CD4-positive, alpha-beta T cell (primary cell): ENCODE measurements at regions not wholly inside any gene's neighbourhood (a gene's known extent, or its start where the extent isn't known, plus 50 kb on each side); places are given as distances from the start of the nearest gene placed in this dataset.
A peak's percentile ranks its signal among the peaks of the same experiment; 100 is the strongest.

Source experiments
- ATAC-seq: fragments of 200-7000 bp; cut with Tn5 transposase; one replicate; pipeline ENCODE4 v1.10.0; 2022; ENCODE audit warnings: mild to moderate bottlenecking; ENCODE audit not compliant: poor library complexity
- CTCF ChIA-PET: fragments of 350-600 bp; sonication (Branson Sonifier 250); formaldehyde crosslinking; loops from one replicate; lab custom pipeline; 2021; ENCODE audit warnings: antibody characterized with exemption, inconsistent platforms; lab: Charles Lee
- POLR2A ChIA-PET: fragments of 350-600 bp; sonication (Branson Sonifier 250); formaldehyde crosslinking; loops from one replicate; lab custom pipeline; 2021; ENCODE audit warnings: antibody characterized with exemption, inconsistent platforms; lab: Charles Lee
- DNase-seq, 14 experiments: peaks; one replicate each; pipeline ENCODE4 v3.0.0-alpha.2; 2013 to 2020; ENCODE audit warnings: mixed read lengths in 2 of 14
- H3K27ac ChIP-seq, 2 donors: one replicate each; pipeline versions ENCODE4 v1.5.1 to v1.7.0; 2013; ENCODE audit warnings: low read length in 2 of 2, low read depth in 1 of 2, mild to moderate bottlenecking in 1 of 2
- H3K27me3 ChIP-seq, 2 experiments: 1 replicate in 1 of 2; 2 replicates in 1 of 2; pipeline versions ENCODE4 v1.6.1 to v1.7.0; 2013; ENCODE audit warnings: low read length in 2 of 2, control low read depth in 1 of 2, mild to moderate bottlenecking in 1 of 2, moderate library complexity in 1 of 2; ENCODE audit not compliant: insufficient read depth in 2 of 2, control insufficient read depth in 1 of 2
- H3K36me3 ChIP-seq: one replicate; pipeline ENCODE4 v1.6.1; 2013; ENCODE audit warnings: low read length, control low read depth; ENCODE audit not compliant: insufficient read depth
- H3K4me1 ChIP-seq: one replicate; pipeline ENCODE4 v1.6.1; 2013; ENCODE audit warnings: low read length, control low read depth; ENCODE audit not compliant: insufficient read depth
- H3K4me3 ChIP-seq: one replicate; pipeline ENCODE4 v1.5.1; 2013; ENCODE audit warnings: mild to moderate bottlenecking, low read length, moderate library complexity
- H3K9me3 ChIP-seq, 2 experiments: 1 replicate in 1 of 2; 2 replicates in 1 of 2; pipeline versions ENCODE4 v1.6.1 to v1.7.0; 2013; ENCODE audit warnings: low read length in 2 of 2, mild to moderate bottlenecking in 2 of 2, control low read depth in 1 of 2, moderate library complexity in 1 of 2; ENCODE audit not compliant: control insufficient read depth in 1 of 2, insufficient read depth in 1 of 2
- H3K27ac Mint-ChIP-seq: one replicate; pipeline ENCODE4 v1.8.0; 2020; ENCODE audit warnings: mixed read lengths
- H3K27me3 Mint-ChIP-seq: one replicate; pipeline ENCODE4 v1.8.0; 2021; ENCODE audit warnings: mixed read lengths
- H3K36me3 Mint-ChIP-seq: one replicate; pipeline ENCODE4 v1.8.0; 2021; ENCODE audit warnings: low read depth, mixed read lengths
- H3K4me1 Mint-ChIP-seq: one replicate; pipeline ENCODE4 v1.8.0; 2021; ENCODE audit warnings: low read depth, mixed read lengths
- H3K4me3 Mint-ChIP-seq: one replicate; pipeline ENCODE4 v1.8.0; 2020; ENCODE audit warnings: mild to moderate bottlenecking, mixed read lengths
- H3K9me3 Mint-ChIP-seq: one replicate; pipeline ENCODE4 v1.8.0; 2020; ENCODE audit warnings: mixed read lengths
- intact Hi-C, 2 experiments: fragments of 100-400 bp; cut with DNase I in 1 of 2; cut with micrococcal nuclease in 1 of 2; formaldehyde crosslinking; loops; one replicate each; pipeline versions ENCODE4 v1.15.1 to v1.9.0; 2023 to 2025; cut with DNase I, micrococcal nuclease
- TF ChIP-seq, protein P1 (sequence below): fragments of 200-600 bp; IDR thresholded peaks from one replicate; pipeline ENCODE4 v1.8.0; 2022; ENCODE audit warnings: antibody characterized with exemption, mild to moderate bottlenecking

DNA sequence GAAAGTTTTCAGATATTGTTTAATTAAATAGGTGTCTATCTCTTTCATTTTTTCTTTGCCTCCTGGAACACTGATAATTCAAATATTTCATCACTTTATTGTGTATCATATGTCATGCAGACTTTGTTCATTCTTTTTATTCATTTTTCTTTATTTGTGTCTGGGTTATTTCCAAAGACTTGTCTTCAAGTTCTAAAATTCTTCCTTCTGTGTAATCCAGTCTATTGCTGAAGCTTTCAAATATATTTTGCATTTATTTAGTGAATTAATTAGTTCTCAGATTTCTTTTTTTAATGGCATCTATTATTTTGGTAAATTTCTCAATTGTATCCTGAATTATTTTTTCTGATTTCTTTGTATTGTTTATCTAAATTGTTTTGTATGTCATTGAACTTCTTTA is 70.1 kb downstream of the ZNF330 start:
- no peaks in the 10 kb centered on the region for H3K36me3 Mint-ChIP-seq
- DNase-seq = no peak
- no peak for ATAC-seq
- H3K9me3 Mint-ChIP-seq = peaks cover 12% of the 10 kb centered on the region
- H3K27me3 Mint-ChIP-seq = peaks cover 15% of the 10 kb centered on the region
- Histone ChIP-seq H3K27ac (no peak overlapping the region), H3K9me3 (peaks cover 7 to 10% of the 10 kb centered on the region in 2 experiments), H3K27me3 (peaks cover 0 to 9% of the 10 kb centered on the region in 2 experiments), H3K4me3 (no peak overlapping the region), H3K36me3 (no peaks in the 10 kb centered on the region), H3K4me1 (no peaks in the 10 kb centered on the region)
- ChIA-PET POLR2A (no interaction called here), CTCF (no interaction called here)
- intact Hi-C loops = no loop called here
- no peak overlapping the region for H3K4me3 Mint-ChIP-seq
- TF ChIP-seq, protein P1, sequence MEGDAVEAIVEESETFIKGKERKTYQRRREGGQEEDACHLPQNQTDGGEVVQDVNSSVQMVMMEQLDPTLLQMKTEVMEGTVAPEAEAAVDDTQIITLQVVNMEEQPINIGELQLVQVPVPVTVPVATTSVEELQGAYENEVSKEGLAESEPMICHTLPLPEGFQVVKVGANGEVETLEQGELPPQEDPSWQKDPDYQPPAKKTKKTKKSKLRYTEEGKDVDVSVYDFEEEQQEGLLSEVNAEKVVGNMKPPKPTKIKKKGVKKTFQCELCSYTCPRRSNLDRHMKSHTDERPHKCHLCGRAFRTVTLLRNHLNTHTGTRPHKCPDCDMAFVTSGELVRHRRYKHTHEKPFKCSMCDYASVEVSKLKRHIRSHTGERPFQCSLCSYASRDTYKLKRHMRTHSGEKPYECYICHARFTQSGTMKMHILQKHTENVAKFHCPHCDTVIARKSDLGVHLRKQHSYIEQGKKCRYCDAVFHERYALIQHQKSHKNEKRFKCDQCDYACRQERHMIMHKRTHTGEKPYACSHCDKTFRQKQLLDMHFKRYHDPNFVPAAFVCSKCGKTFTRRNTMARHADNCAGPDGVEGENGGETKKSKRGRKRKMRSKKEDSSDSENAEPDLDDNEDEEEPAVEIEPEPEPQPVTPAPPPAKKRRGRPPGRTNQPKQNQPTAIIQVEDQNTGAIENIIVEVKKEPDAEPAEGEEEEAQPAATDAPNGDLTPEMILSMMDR = no peak
- no peak overlapping the region for H3K27ac Mint-ChIP-seq
- H3K4me1 Mint-ChIP-seq = no peaks in the 10 kb centered on the region

DNA sequence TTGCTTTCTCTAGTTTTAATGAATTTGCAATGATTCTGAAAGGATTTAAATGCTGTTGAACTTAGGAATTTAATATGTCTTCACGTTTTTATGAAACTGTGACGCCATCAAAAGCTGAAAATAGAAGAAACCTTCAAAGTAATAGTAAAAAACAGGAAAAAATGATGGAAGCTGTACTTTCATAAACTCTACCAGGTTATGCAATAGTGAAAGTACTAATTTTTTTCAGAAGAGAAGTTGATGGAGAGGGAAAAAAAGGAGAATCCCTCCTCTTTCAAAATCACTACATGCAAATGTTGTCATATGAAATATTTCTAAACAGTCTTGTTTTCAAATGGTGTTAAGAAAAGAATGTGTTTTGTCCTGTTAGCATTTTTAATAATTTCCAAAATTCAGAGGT is 73.6 kb downstream of the ZNF330 start:
- peaks cover 12% of the 10 kb centered on the region for H3K9me3 Mint-ChIP-seq
- H3K27me3 Mint-ChIP-seq = peaks cover 15% of the 10 kb centered on the region
- intact Hi-C loops = no loop called here
- CTCF ChIA-PET = no interaction called here
- DNase-seq (peak in 1 of 14 experiments; percentile 2), ATAC-seq (no peak)
- H3K4me3 ChIP-seq = no peak overlapping the region
- H3K36me3 Mint-ChIP-seq = no peaks in the 10 kb centered on the region
- no peaks in the 10 kb centered on the region for H3K4me1 ChIP-seq
- no peaks in the 10 kb centered on the region for H3K27me3 ChIP-seq
- no peak overlapping the region for H3K27ac Mint-ChIP-seq
- no peaks in the 10 kb centered on the region for H3K4me1 Mint-ChIP-seq
- no peak overlapping the region for H3K4me3 Mint-ChIP-seq
- TF ChIP-seq, protein P1 = no peak
- H3K9me3 ChIP-seq = peaks cover 7 to 10% of the 10 kb centered on the region in 2 experiments
- POLR2A ChIA-PET = no interaction called here
- H3K27ac ChIP-seq = no peak overlapping the region
- no peaks in the 10 kb centered on the region for H3K36me3 ChIP-seq

DNA sequence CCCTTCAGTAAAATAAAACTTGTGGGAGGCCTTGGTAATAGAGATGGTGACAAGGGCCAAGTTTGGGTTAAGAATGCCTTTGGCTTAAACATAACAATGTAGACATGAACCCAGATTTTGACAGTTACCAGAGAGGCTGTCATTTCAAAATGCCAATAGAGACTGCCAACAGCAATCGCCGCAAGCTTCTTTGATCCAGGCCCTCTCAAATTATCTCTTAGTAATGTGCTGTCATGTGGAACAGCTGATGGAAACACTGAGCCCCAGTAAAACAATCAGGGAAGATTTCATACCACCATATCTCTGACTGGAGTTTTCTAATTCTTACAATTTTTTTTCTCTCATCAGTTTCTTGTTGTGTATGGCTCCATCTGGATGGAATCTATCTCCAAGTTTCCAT is 80.5 kb downstream of the ZNF330 start:
- POLR2A ChIA-PET = interaction anchor here (0.6 kb wide), 1 partner anchor 1883 kb away, joined by 4 read pairs; no protein-coding TSS in a partner anchor
- no peak for ATAC-seq

More for the DNA sequence above, 80.5 kb downstream of the ZNF330 start:
- H3K36me3 ChIP-seq = no peaks in the 10 kb centered on the region
- H3K4me3 ChIP-seq = no peak overlapping the region
- DNase-seq = no peak
- H3K27me3 ChIP-seq = no peaks in the 10 kb centered on the region
- no peak overlapping the region for H3K4me3 Mint-ChIP-seq
- no peaks in the 10 kb centered on the region for H3K9me3 ChIP-seq
- H3K27ac ChIP-seq = no peak overlapping the region
- H3K27ac Mint-ChIP-seq = no peak overlapping the region
- H3K4me1 Mint-ChIP-seq = no peaks in the 10 kb centered on the region
- CTCF ChIA-PET = no interaction called here
- intact Hi-C loops = loop anchor here in 1 of 2 experiments (10.0 kb wide), 1 partner anchor 1784 kb away; no protein-coding TSS in a partner anchor
- no peaks in the 10 kb centered on the region for H3K9me3 Mint-ChIP-seq
- no peaks in the 10 kb centered on the region for H3K36me3 Mint-ChIP-seq
- TF ChIP-seq, protein P1 = no peak
- H3K27me3 Mint-ChIP-seq = no peaks in the 10 kb centered on the region
- H3K4me1 ChIP-seq = no peaks in the 10 kb centered on the region
